ENCODE measurements at regions not wholly inside any gene's neighbourhood (a gene's known extent, or its start where the extent isn't known, plus 50 kb on each side); places are given as distances from the start of the nearest gene placed in this dataset.
"Not testable (repeated sequence)": the region's sequence is repeated elsewhere in the genome, so short reads cannot be mapped to it uniquely, and the experiment has no call there.

- DNase-seq (ENCODE audit: low read depth, low spot score) = no peak
Measured at GRCh38 chr11:96508861-96509260, 119.0 kb downstream of the JRKL start.

- DNase-seq (ENCODE audit: low read depth, low spot score) = no peak
Measured at GRCh38 chr11:96520939-96521338, 131.1 kb downstream of the JRKL start.

- DNase-seq (ENCODE audit: low read depth, low spot score) = no peak
Measured at GRCh38 chr11:96523656-96524055, 133.8 kb downstream of the JRKL start.

DNA sequence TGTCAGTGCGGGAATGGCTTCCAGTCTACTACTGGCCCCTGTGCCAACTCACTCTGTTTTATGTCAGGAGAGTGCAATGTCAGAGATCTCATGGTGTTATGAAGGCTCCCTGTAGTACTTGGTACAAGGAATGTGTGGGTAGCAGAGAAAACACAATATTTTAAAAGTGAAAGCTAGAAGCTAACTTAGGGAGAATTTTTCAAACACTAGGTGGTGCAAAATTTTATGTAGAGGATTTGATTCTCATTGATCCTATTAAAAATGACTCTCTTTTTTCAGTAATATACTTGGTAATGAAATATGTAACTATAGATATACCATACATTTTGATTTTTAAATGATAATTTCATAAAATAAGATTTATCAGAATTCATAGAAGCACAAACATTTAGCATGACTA, 134.7 kb downstream of the JRKL start:
- no peak for DNase-seq (ENCODE audit: low read depth, low spot score)

GRCh38 chr11:96530473-96530872, 140.7 kb downstream of the JRKL start:
- DNase-seq (ENCODE audit: low read depth, low spot score) = no peak

DNA sequence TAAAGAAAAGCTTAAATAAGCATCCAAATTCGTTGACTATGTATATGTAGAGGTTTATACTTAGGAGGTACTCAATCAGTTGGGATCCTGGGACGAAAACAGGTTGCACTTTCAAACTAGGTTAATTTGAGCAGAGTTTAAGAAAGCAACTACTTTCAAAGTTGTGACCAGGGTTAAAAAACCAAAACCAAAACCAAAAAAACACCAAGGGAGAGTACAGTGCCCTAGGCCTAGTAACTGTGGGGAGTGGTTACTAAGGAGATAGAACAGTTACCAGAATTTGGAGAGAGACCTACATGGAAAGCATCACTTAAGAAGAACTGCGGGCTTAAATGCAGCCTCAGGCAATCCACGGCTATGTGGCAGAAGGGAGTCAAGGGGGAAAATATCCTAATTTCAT, 148.3 kb downstream of the JRKL start:
- no peak for DNase-seq (ENCODE audit: low read depth, low spot score)

GRCh38 chr11:96538622-96539021, 148.8 kb downstream of the JRKL start:
- DNase-seq (ENCODE audit: low read depth, low spot score) = no peak

- DNase-seq (ENCODE audit: low read depth, low spot score) = no peak
Measured at GRCh38 chr11:96540875-96541274, 151.1 kb downstream of the JRKL start.

- no peak for DNase-seq (ENCODE audit: low read depth, low spot score)
Measured at GRCh38 chr11:96543177-96543576, 153.4 kb downstream of the JRKL start.

DNA sequence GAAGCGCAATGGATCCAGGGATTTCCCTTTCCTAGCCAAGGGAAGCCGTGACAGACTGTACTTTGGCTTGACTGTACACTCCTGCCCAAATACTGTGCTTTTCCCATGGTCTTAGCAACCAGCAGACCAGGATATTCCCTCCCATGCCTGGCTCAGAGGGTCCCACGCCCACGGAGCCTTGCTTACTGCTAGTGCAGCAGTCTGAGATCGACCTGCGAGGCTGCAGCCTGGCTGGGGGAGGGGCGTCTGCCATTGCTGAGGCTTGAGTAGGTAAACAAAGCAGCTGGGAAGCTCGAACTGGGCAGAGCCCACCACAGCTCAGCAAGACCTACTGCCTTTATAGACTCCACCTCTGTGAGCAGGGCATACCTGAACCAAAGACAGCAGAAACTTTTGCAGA, 155.4 kb downstream of the JRKL start:
- not testable (repeated sequence) for DNase-seq (ENCODE audit: low read depth, low spot score)

- no peak for DNase-seq (ENCODE audit: low read depth, low spot score)
Measured at GRCh38 chr11:96551136-96551535, 161.3 kb downstream of the JRKL start.

- no peak for DNase-seq (ENCODE audit: low read depth, low spot score)
Measured at GRCh38 chr11:96554236-96554820, 164.5 kb downstream of the JRKL start.

DNA sequence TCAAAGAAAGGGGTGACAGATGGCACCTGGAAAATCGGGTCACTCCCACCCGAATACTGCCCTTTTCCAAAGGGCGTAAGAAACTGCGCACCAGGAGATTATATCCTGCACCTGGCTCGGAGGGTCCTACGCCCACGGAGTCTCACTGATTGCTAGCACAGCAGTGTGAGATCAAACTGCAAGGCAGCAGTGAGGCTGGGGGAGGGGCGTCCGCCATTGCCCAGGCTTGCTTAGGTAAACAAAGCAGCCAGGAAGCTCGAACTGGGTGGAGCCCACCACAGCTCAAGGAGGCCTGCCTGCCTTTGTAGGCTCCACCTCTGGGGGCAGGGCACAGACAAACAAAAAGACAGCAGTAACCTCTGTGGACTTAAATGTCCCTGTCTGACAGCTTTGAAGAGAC, 166.0 kb downstream of the JRKL start:
- DNase-seq (ENCODE audit: low read depth, low spot score) = not testable (repeated sequence)

GRCh38 chr11:96560727-96561126, 170.9 kb downstream of the JRKL start:
- DNase-seq (ENCODE audit: low read depth, low spot score) = not testable (repeated sequence)

- DNase-seq (ENCODE audit: low read depth, low spot score) = no peak
Measured at GRCh38 chr11:96567176-96567575, 177.4 kb downstream of the JRKL start.

DNA sequence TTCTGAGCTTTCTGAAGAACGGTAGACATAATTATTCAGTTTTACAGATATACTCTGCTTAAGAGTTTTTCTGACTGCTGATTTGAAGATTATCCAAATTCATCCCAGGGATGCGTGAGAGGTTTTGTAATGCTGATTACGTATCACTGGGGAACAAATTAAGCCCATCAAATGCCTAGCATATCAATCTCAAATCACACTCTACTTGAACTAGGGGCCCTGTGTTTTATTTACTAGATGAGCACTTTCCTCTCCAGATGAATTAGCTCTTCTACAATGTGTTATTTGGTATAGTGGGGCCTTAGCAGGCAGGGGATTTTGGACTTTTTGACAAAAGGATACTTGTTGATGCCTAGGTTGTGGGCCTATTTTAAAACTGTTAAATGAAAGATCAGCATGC, 177.9 kb downstream of the JRKL start:
- DNase-seq (ENCODE audit: low read depth, low spot score) = no peak

- DNase-seq (ENCODE audit: low read depth, low spot score) = no peak
Measured at GRCh38 chr11:96576383-96576782, 186.6 kb downstream of the JRKL start.

GRCh38 chr11:96578379-96578778, 188.6 kb downstream of the JRKL start:
- no peak for DNase-seq (ENCODE audit: low read depth, low spot score)

GRCh38 chr11:96579656-96580055, 189.8 kb downstream of the JRKL start:
- DNase-seq (ENCODE audit: low read depth, low spot score) = no peak

GRCh38 chr11:96580476-96581040, 190.7 kb downstream of the JRKL start:
- no peak for DNase-seq (ENCODE audit: low read depth, low spot score)

GRCh38 chr11:96585944-96586880, 196.4 kb downstream of the JRKL start:
- DNase-seq (ENCODE audit: low read depth, low spot score) = not testable (repeated sequence)

- not testable (repeated sequence) for DNase-seq (ENCODE audit: low read depth, low spot score)
Measured at GRCh38 chr11:96588793-96589192, 199.0 kb downstream of the JRKL start.

GRCh38 chr11:96595011-96595410, 205.2 kb downstream of the JRKL start:
- no peak for DNase-seq (ENCODE audit: low read depth, low spot score)
